Loucy (cell line): ENCODE measurements at regions not wholly inside any gene's neighbourhood (a gene's known extent, or its start where the extent isn't known, plus 50 kb on each side); places are given as distances from the start of the nearest gene placed in this dataset.

Experiments used
- H2AFZ ChIP-seq: fragments of 200-600 bp; sonication (generic); 2 replicates; pipeline ENCODE4 v1.6.0; 2016; ENCODE audit warnings: antibody characterized with exemption, mild to moderate bottlenecking, low read length, moderate library complexity
- H3F3A ChIP-seq: fragments of 200-600 bp; 2 replicates; pipeline ENCODE4 v1.6.0; 2016; ENCODE audit warnings: antibody characterized with exemption, low read depth, mild to moderate bottlenecking
- H3K27me3 ChIP-seq: fragments of 200-600 bp; sonication (generic); 2 replicates; pipeline ENCODE4 v1.6.1; 2014; ENCODE audit warnings: low read length, mild to moderate bottlenecking; ENCODE audit not compliant: insufficient read depth, poor library complexity, severe bottlenecking
- H3K36me3 ChIP-seq: fragments of 200-600 bp; sonication (generic); 2 replicates; pipeline ENCODE4 v1.6.1; 2016; ENCODE audit warnings: low read length; ENCODE audit not compliant: insufficient read depth
- H3K4me1 ChIP-seq: fragments of 200-600 bp; sonication (generic); 2 replicates; pipeline ENCODE4 v1.5.1; 2014; ENCODE audit warnings: low read length, mild to moderate bottlenecking; ENCODE audit not compliant: insufficient read depth, poor library complexity, severe bottlenecking
- H3K4me2 ChIP-seq: fragments of 200-600 bp; sonication (generic); 2 replicates; pipeline ENCODE4 v1.6.0; 2014; ENCODE audit warnings: antibody characterized with exemption, low read length, low read depth, mild to moderate bottlenecking; ENCODE audit not compliant: poor library complexity, severe bottlenecking
- H3K4me3 ChIP-seq: fragments of 200-600 bp; sonication (generic); 2 replicates; pipeline ENCODE4 v1.5.1; 2014; ENCODE audit warnings: low read length, mild to moderate bottlenecking, mixed read lengths; ENCODE audit not compliant: poor library complexity, severe bottlenecking
- H3K79me2 ChIP-seq: fragments of 200-600 bp; sonication (generic); 2 replicates; pipeline ENCODE4 v1.6.1; 2014; ENCODE audit warnings: low read length; ENCODE audit not compliant: insufficient read depth
- H3K9ac ChIP-seq: fragments of 200-600 bp; sonication (generic); 2 replicates; pipeline ENCODE4 v1.6.0; 2014; ENCODE audit warnings: mild to moderate bottlenecking, low read depth, low read length, moderate library complexity; ENCODE audit not compliant: poor library complexity, severe bottlenecking
- H3K9me2 ChIP-seq: fragments of 200-600 bp; sonication (generic); replicated peaks from 2 replicates; pipeline ENCODE4 v1.6.1; 2016; ENCODE audit warnings: low read depth, low read length, mixed read lengths
- H3K9me3 ChIP-seq: fragments of 200-600 bp; sonication (generic); 2 replicates; pipeline ENCODE4 v1.6.1; 2014; ENCODE audit warnings: mild to moderate bottlenecking, antibody characterized with exemption, low read length, low read depth; ENCODE audit not compliant: insufficient read depth
- H4K20me1 ChIP-seq: fragments of 200-600 bp; sonication (generic); 2 replicates; pipeline ENCODE4 v1.6.0; 2014; ENCODE audit warnings: antibody characterized with exemption, low read length, mild to moderate bottlenecking; ENCODE audit not compliant: insufficient read depth, poor library complexity, severe bottlenecking
- CTCF ChIP-seq: fragments of 200-600 bp; sonication (generic); conservative IDR thresholded peaks from 2 replicates; pipeline ENCODE4 v1.5.1; 2014; ENCODE audit warnings: mild to moderate bottlenecking, antibody characterized with exemption, low read length
- EZH2phosphoT487 ChIP-seq: fragments of 200-600 bp; IDR thresholded peaks from 2 replicates; pipeline ENCODE4 v1.6.1; 2018; ENCODE audit warnings: antibody characterized with exemption, mild to moderate bottlenecking, moderate library complexity, borderline replicate concordance

DNA sequence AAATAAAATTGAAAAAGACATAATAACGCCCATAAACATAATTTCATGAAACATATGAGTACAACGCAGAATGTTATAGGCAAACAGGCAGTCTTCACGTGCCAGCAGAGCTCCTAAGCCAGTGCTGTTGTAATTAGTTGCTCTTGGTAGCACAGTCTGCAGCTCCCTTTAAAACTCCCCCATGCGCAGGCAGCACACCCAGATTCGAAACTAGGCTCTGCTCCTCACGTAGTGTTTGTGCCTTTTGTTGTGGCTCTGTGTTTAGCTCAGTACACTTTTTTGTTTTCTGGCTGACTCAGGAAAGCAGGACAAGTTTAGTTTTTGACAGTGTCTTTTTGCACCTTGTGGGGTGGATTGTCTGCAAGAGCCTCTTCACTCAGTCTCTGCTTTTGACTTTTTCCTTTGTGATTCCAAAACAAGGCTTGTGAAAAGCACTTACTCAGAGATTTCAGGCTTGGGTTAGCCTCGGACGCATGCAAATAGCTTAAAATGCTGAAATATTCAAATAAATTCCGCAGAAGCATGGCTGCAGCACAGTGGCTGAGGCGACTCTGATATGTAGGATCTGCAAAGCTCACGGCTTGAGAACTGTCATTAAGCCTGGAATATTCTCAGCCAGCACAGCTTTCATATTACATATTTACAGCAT is 113.6 kb downstream of the IRX1 start:
- Histone ChIP-seq H3K9me3 (no peaks in the 10 kb centered on the region), H4K20me1 (no peaks in the 10 kb centered on the region), H3K9me2 (0 out of 2 replicates have a peak, but pooled peaks cover 4% of the 10 kb centered on the region), H2AFZ (no peak overlapping the region), H3K27me3 (no peaks in the 10 kb centered on the region), H3K9ac (no peak overlapping the region), H3K4me3 (no peak overlapping the region), H3K4me2 (no peak overlapping the region), H3K79me2 (no peaks in the 10 kb centered on the region), H3K4me1 (no peaks in the 10 kb centered on the region), H3F3A (no peaks in the 10 kb centered on the region), H3K36me3 (no peaks in the 10 kb centered on the region)
- no peak for TF ChIP-seq CTCF
- no peak for TF ChIP-seq EZH2phosphoT487

DNA sequence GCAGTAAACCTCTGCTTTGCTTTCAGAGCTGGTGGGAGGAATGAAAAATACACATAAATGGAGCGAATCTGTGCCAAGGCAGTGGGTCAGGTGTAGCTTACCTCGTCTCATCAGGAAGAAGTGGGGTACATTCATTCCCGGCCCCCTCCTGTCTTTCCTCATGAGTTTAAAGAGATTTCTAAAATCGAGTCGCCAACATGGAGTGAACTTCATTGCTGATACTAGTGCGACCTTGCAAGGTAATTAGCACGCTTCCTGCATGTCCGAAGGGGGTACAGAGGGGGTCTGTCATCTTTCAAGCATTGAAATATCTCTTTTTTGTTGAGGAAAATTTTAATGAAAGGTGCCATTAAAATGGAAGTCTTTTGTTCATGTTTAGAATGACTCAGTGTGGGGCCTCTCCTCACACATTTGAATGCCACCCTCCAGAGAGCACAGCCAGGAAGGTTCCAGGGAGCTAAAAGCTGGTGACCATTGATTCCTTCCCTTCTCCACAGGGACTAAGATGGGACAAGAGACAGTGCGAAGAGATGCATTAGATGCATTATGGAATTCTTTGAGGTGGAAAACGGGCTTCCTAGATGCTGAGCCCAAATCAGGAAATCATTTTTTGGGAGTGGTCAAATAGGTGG is 114.2 kb downstream of the IRX1 start:
- no peaks in the 10 kb centered on the region for H3K9me3 ChIP-seq
- H4K20me1 ChIP-seq = no peaks in the 10 kb centered on the region
- TF ChIP-seq CTCF = no peak
- no peak for TF ChIP-seq EZH2phosphoT487
- H3K9me2 ChIP-seq = 0 out of 2 replicates have a peak, but pooled peaks cover 4% of the 10 kb centered on the region
- H3K9ac ChIP-seq = no peak overlapping the region
- H3F3A ChIP-seq = no peaks in the 10 kb centered on the region
- no peaks in the 10 kb centered on the region for H3K79me2 ChIP-seq
- H3K4me2 ChIP-seq = no peak overlapping the region
- no peak overlapping the region for H3K4me3 ChIP-seq
- no peak overlapping the region for H2AFZ ChIP-seq
- H3K36me3 ChIP-seq = no peaks in the 10 kb centered on the region
- no peaks in the 10 kb centered on the region for H3K27me3 ChIP-seq
- no peaks in the 10 kb centered on the region for H3K4me1 ChIP-seq

DNA sequence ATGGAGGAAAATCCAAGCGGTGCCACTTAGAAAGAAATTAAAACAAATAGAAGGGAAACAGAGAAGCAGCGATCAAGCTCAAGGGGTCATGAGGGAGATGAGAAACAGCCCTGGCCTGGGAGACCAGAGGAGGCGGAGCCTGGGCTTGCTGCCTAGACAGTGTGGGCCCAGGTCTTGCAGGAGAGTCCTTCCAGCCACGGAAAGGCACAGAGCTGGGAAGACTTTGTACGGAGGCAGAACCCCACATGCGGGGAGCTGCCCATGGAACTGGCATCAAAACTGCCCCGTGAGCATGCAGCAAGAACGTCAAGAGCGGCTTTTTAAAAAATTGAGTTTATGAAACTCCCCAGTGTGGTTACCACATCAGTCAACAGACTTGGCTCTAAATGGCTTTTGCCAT is 119.4 kb downstream of the IRX1 start:
- Histone ChIP-seq H3F3A (no peaks in the 10 kb centered on the region), H3K4me1 (no peaks in the 10 kb centered on the region), H2AFZ (no peak overlapping the region), H3K36me3 (no peaks in the 10 kb centered on the region), H3K4me2 (no peak overlapping the region), H3K4me3 (no peak overlapping the region), H3K9me2 (0 out of 2 replicates have a peak, but pooled peaks cover 4% of the 10 kb centered on the region), H4K20me1 (no peaks in the 10 kb centered on the region), H3K79me2 (no peaks in the 10 kb centered on the region), H3K27me3 (no peaks in the 10 kb centered on the region), H3K9me3 (no peaks in the 10 kb centered on the region), H3K9ac (no peak overlapping the region)
- TF ChIP-seq EZH2phosphoT487 = no peak

GRCh38 chr5:3729631-3730030 is 134.0 kb downstream of the IRX1 start:
- Histone ChIP-seq H4K20me1 (no peaks in the 10 kb centered on the region), H3K9ac (no peak overlapping the region), H3K9me3 (peaks cover 3% of the 10 kb centered on the region; the same call in 1 of the 2 replicates), H3K4me1 (no peaks in the 10 kb centered on the region), H3K4me3 (no peak overlapping the region), H3F3A (no peaks in the 10 kb centered on the region), H3K36me3 (no peaks in the 10 kb centered on the region), H3K9me2 (no peaks in the 10 kb centered on the region), H2AFZ (no peak overlapping the region), H3K79me2 (no peaks in the 10 kb centered on the region), H3K27me3 (no peaks in the 10 kb centered on the region), H3K4me2 (no peak overlapping the region)
- TF ChIP-seq CTCF (no peak), EZH2phosphoT487 (no peak)
